K562 (cell line): ENCODE measurements at regions not wholly inside any gene's neighbourhood (a gene's known extent, or its start where the extent isn't known, plus 50 kb on each side); places are given as distances from the start of the nearest gene placed in this dataset.

ENCODE experiments used
- ATAC-seq: fragments of 200-7000 bp; cut with Tn5 transposase; 3 replicates; pipeline ENCODE4 v1.9.1; 2020; ENCODE audit warnings: moderate library complexity
- BruUV-seq: library from RNA; stranded (reverse); fragments of 400-500 nt; replicated peaks from 2 replicates; lab custom pipeline; 2021; lab: Mats Ljungman, UMichigan
- CTCF ChIA-PET: fragments of 300-600 bp; formaldehyde crosslinking; extraction: SDS; loops from one replicate; lab custom pipeline; 2021; ENCODE audit warnings: low intra/inter-chr PET ratio; lab: Yijun Ruan, JAX
- POLR2A ChIA-PET: fragments of 300-600, 350-650 bp; sonication (Branson Sonifier 250); formaldehyde crosslinking; extraction: SDS; loops from one replicate; lab custom pipeline; 2021; ENCODE audit warnings: antibody characterized with exemption, inconsistent platforms; lab: Yijun Ruan, JAX
- DNase-seq, 4 experiments: peaks; one replicate each; pipeline versions ENCODE4 v3.0.0 to v3.0.0-alpha.2; 2011 to 2018; ENCODE audit warnings: low spot score in 3 of 4, mixed read lengths in 3 of 4; ENCODE audit errors: extremely low read depth in 1 of 4
- FAIRE-seq: peaks from 2 replicates; lab custom pipeline; 2011; peaks lifted over from hg19 to GRCh38; lab: Jason Lieb, UNC
- H2AFZ ChIP-seq: 2 replicates; pipeline ENCODE4 v1.6.0; 2011; ENCODE audit warnings: low read depth, low read length, control low read depth, inconsistent platforms
- H3K27ac ChIP-seq: fragments of 200-600 bp; 3 replicates; pipeline ENCODE4 v1.8.0; 2011; ENCODE audit warnings: low read depth, mild to moderate bottlenecking, control low read depth, inconsistent platforms, low read length, moderate library complexity, mixed read lengths; ENCODE audit errors: extremely low read depth
- H3K27me3 ChIP-seq, 2 experiments: fragments of 300-600 bp in 1 of 2; 2 replicates in 1 of 2; 3 replicates in 1 of 2; pipeline versions ENCODE4 v1.6.0 to v1.8.0; 2011; ENCODE audit warnings: inconsistent platforms in 2 of 2, low read length in 2 of 2, mild to moderate bottlenecking in 1 of 2, mixed read lengths in 1 of 2, moderate library complexity in 1 of 2; ENCODE audit not compliant: control insufficient read depth in 2 of 2, insufficient read depth in 2 of 2
- H3K36me3 ChIP-seq: fragments of 300-600 bp; 3 replicates; pipeline ENCODE4 v1.8.0; 2011; ENCODE audit warnings: mild to moderate bottlenecking, low read length, inconsistent platforms; ENCODE audit not compliant: control insufficient read depth, insufficient read depth
- H3K4me1 ChIP-seq, 2 experiments: fragments of 200-600 bp in 1 of 2; replicated peaks in 1 of 2; 2 replicates in 1 of 2; 3 replicates in 1 of 2; pipeline versions ENCODE4 v1.5.1 to v1.8.0; 2011; ENCODE audit warnings: inconsistent platforms in 2 of 2, low read length in 2 of 2, mild to moderate bottlenecking in 1 of 2, mixed read lengths in 1 of 2, moderate library complexity in 1 of 2; ENCODE audit not compliant: control insufficient read depth in 2 of 2, insufficient read depth in 2 of 2
- H3K4me2 ChIP-seq: 2 replicates; pipeline ENCODE4 v1.6.1; 2011; ENCODE audit warnings: low read length, control low read depth, inconsistent platforms, mixed read lengths; ENCODE audit not compliant: insufficient read depth
- H3K4me3 ChIP-seq: fragments of 200-600 bp; sonication (generic), shearing (Covaris generic); 2 replicates; pipeline ENCODE4 v1.5.1; 2016; ENCODE audit warnings: control low read depth, inconsistent platforms
- H3K79me2 ChIP-seq: fragments of 200-600 bp; 3 replicates; pipeline ENCODE4 v1.8.0; 2011; ENCODE audit warnings: low read length, inconsistent platforms; ENCODE audit not compliant: control insufficient read depth, insufficient read depth
- H3K9ac ChIP-seq, 2 experiments: 2 replicates each; pipeline versions ENCODE4 v1.6.0 to v1.6.1; 2011; ENCODE audit warnings: low read depth in 2 of 2, low read length in 2 of 2, control low read depth in 1 of 2, inconsistent platforms in 1 of 2, mild to moderate bottlenecking in 1 of 2, mixed read lengths in 1 of 2; ENCODE audit not compliant: insufficient read depth in 1 of 2
- H3K9me1 ChIP-seq: one replicate; pipeline ENCODE4 v1.6.0; 2011; ENCODE audit warnings: inconsistent platforms, mild to moderate bottlenecking, low read length, moderate library complexity; ENCODE audit not compliant: control insufficient read depth, insufficient read depth
- H3K9me3 ChIP-seq: replicated peaks from 2 replicates; pipeline ENCODE4 v1.5.1; 2011; ENCODE audit warnings: low read depth, low read length, inconsistent platforms; ENCODE audit not compliant: control insufficient read depth, insufficient read depth
- H4K20me1 ChIP-seq: replicated peaks from 2 replicates; pipeline ENCODE4 v1.6.1; 2011; ENCODE audit warnings: low read length, inconsistent platforms, mixed read lengths; ENCODE audit not compliant: control insufficient read depth, insufficient read depth
- LARP7 ChIP-seq: fragments of 450-650 bp; IDR thresholded peaks from 2 replicates; pipeline ENCODE4 v1.6.1; 2016
- MEF2D ChIP-seq: conservative IDR thresholded peaks from 2 replicates; pipeline ENCODE4 v1.6.1; 2016; ENCODE audit warnings: low read depth, missing genetic modification characterization, missing compliant biosample characterization
- MEIS2 ChIP-seq: fragments of 450-650 bp; IDR thresholded peaks from 2 replicates; pipeline ENCODE4 v1.6.1; 2014; ENCODE audit warnings: mild to moderate bottlenecking; ENCODE audit not compliant: partially characterized antibody
- NEUROD1 ChIP-seq: fragments of 150-350 bp; IDR thresholded peaks from 2 replicates; pipeline ENCODE4 v1.6.1; 2014; ENCODE audit warnings: borderline replicate concordance, low read length, low read depth; ENCODE audit not compliant: partially characterized antibody
- NFXL1 ChIP-seq: fragments of 450-650 bp; formaldehyde crosslinking; IDR thresholded peaks from 2 replicates; pipeline ENCODE4 v1.4.0; 2021; ENCODE audit warnings: mild to moderate bottlenecking
- ZNF408 ChIP-seq: fragments of 250-450 bp; sonication (Bioruptor Pico); IDR thresholded peaks from 2 replicates; pipeline ENCODE4 v1.4.0; 2020; ENCODE audit warnings: low read depth, mild to moderate bottlenecking, moderate library complexity
- WGBS: fragments of 100-300 bp; shearing (Covaris generic); methylation state at CpG from one replicate; pipeline ENCODE4 v1.1.6; 2016; ENCODE audit warnings: low coverage, mixed read lengths; ENCODE audit not compliant: insufficient coverage; ENCODE audit errors: missing lambda C conversion rate; 5-methylcytosine and 5-hydroxymethylcytosine counted together
- in situ Hi-C: fragments of 300-500 bp; cut with MboI; formaldehyde crosslinking; loops from 4 replicates; pipeline ENCODE4 v1.15.0; 2018; ENCODE audit warnings: inconsistent platforms, mixed read lengths
- intact Hi-C: fragments of 100-400 bp; cut with micrococcal nuclease; formaldehyde crosslinking; loops from 2 replicates; pipeline ENCODE4 v1.14.2; 2022
- TF ChIP-seq, protein P1 (sequence below): sonication (generic); formaldehyde crosslinking; IDR thresholded peaks from 2 replicates; pipeline ENCODE4 v1.8.0; 2022; ENCODE audit warnings: missing genetic modification reagents, mild to moderate bottlenecking, borderline replicate concordance
- TF ChIP-seq, protein P2 (sequence below): fragments of 250-450 bp; sonication (Bioruptor Pico); IDR thresholded peaks from 2 replicates; pipeline ENCODE4 v1.8.0; 2021; ENCODE audit warnings: moderate library complexity, mild to moderate bottlenecking, inconsistent platforms
- TF ChIP-seq, protein P3 (sequence below): fragments of 250-450 bp; sonication (Bioruptor Pico); IDR thresholded peaks from 2 replicates; pipeline ENCODE4 v1.4.0; 2020; ENCODE audit warnings: mild to moderate bottlenecking
- TF ChIP-seq, protein P4 (sequence below): fragments of 250-450 bp; sonication (Bioruptor Pico); IDR thresholded peaks from 2 replicates; pipeline ENCODE4 v1.4.0; 2020

DNA sequence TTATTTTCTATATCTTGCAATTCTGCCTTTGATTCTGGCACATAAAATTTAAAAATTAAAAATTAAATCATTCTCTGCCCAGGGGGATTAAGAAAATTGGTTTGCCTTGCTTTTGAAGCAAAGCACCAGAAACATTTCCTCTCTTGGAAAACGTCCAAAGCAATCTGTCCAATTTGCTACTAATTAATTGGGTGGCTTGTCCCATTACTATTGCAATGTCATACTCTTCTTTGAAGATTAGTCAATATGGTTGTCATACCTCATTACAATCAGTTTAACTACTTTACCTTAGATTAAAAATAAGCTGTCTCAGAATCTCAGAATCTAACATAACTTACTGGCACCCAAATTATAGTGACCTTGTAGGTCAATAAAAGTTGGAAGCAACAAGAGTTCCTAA is 208.8 kb downstream of the TMA16 start:
- WGBS, result 0% methylated on average over 1 of the region's 1 CpG

DNA sequence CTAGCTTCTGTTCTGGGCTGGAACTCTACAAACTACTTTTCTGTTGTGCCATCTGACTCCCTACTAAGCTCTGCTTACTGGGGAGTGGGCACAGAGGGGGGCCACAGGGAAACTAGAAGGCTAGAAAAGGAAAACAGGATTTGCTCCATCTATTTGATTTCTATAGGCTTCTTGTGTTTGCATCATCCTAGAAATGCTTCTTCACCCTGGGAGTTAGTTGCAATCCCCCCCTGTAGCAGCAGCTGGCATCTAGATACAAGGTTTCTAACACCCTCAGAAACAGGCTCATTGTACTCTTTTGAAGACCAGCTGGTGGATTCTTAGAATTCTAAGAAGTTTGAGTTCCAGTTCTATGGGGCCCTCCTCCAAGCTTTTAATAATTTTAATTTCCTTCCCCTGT is 213.4 kb downstream of the TMA16 start:
- ChIA-PET CTCF (no interaction called here), POLR2A (no interaction called here)
- H3K9ac ChIP-seq, result no peak overlapping the region
- no peaks in the 10 kb centered on the region for H3K79me2 ChIP-seq
- BruUV-seq, result no TSS peak
- no peak overlapping the region for H3K4me3 ChIP-seq
- DNase-seq (no peak), FAIRE-seq (no peak), ATAC-seq (no peak)
- H3K9me3 ChIP-seq, result no peaks in the 10 kb centered on the region
- in situ Hi-C loops, result no loop called here
- intact Hi-C loops, result no loop called here
- H4K20me1 ChIP-seq, result no peaks in the 10 kb centered on the region
- no peak overlapping the region for H2AFZ ChIP-seq
- no peak overlapping the region for H3K27ac ChIP-seq
- no peaks in the 10 kb centered on the region for H3K36me3 ChIP-seq
- H3K9me1 ChIP-seq, result no peaks in the 10 kb centered on the region
- no peaks in the 10 kb centered on the region for H3K4me1 ChIP-seq
- H3K27me3 ChIP-seq, result no peaks in the 10 kb centered on the region
- no peak overlapping the region for H3K4me2 ChIP-seq
- TF ChIP-seq NEUROD1, result no peak
- TF ChIP-seq ZNF408 (CRISPR knock-in tag), result no peak
- TF ChIP-seq, protein P1, sequence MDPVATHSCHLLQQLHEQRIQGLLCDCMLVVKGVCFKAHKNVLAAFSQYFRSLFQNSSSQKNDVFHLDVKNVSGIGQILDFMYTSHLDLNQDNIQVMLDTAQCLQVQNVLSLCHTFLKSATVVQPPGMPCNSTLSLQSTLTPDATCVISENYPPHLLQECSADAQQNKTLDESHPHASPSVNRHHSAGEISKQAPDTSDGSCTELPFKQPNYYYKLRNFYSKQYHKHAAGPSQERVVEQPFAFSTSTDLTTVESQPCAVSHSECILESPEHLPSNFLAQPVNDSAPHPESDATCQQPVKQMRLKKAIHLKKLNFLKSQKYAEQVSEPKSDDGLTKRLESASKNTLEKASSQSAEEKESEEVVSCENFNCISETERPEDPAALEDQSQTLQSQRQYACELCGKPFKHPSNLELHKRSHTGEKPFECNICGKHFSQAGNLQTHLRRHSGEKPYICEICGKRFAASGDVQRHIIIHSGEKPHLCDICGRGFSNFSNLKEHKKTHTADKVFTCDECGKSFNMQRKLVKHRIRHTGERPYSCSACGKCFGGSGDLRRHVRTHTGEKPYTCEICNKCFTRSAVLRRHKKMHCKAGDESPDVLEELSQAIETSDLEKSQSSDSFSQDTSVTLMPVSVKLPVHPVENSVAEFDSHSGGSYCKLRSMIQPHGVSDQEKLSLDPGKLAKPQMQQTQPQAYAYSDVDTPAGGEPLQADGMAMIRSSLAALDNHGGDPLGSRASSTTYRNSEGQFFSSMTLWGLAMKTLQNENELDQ, result no peak
- TF ChIP-seq, protein P2, sequence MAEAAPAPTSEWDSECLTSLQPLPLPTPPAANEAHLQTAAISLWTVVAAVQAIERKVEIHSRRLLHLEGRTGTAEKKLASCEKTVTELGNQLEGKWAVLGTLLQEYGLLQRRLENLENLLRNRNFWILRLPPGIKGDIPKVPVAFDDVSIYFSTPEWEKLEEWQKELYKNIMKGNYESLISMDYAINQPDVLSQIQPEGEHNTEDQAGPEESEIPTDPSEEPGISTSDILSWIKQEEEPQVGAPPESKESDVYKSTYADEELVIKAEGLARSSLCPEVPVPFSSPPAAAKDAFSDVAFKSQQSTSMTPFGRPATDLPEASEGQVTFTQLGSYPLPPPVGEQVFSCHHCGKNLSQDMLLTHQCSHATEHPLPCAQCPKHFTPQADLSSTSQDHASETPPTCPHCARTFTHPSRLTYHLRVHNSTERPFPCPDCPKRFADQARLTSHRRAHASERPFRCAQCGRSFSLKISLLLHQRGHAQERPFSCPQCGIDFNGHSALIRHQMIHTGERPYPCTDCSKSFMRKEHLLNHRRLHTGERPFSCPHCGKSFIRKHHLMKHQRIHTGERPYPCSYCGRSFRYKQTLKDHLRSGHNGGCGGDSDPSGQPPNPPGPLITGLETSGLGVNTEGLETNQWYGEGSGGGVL (CRISPR knock-in tag), result no peak
- no peak for TF ChIP-seq MEIS2
- TF ChIP-seq, protein P3, sequence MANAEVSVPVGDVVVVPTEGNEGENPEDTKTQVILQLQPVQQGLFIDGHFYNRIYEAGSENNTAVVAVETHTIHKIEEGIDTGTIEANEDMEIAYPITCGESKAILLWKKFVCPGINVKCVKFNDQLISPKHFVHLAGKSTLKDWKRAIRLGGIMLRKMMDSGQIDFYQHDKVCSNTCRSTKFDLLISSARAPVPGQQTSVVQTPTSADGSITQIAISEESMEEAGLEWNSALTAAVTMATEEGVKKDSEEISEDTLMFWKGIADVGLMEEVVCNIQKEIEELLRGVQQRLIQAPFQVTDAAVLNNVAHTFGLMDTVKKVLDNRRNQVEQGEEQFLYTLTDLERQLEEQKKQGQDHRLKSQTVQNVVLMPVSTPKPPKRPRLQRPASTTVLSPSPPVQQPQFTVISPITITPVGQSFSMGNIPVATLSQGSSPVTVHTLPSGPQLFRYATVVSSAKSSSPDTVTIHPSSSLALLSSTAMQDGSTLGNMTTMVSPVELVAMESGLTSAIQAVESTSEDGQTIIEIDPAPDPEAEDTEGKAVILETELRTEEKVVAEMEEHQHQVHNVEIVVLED (CRISPR knock-in tag), result no peak

More for the DNA sequence above, 208.8 kb downstream of the TMA16 start:
- Histone ChIP-seq H3K36me3 (no peaks in the 10 kb centered on the region), H3K9ac (no peak overlapping the region), H3K9me3 (no peaks in the 10 kb centered on the region), H4K20me1 (no peaks in the 10 kb centered on the region), H3K4me3 (no peak overlapping the region), H3K9me1 (no peaks in the 10 kb centered on the region), H3K4me1 (no peaks in the 10 kb centered on the region), H3K4me2 (no peak overlapping the region), H3K79me2 (no peaks in the 10 kb centered on the region)
- no peak for ATAC-seq
- ChIA-PET CTCF (no interaction called here), POLR2A (no interaction called here)
- in situ Hi-C loops, result no loop called here
- no peak for FAIRE-seq
- intact Hi-C loops, result no loop called here
- BruUV-seq, result no TSS peak
- TF ChIP-seq, protein P4, sequence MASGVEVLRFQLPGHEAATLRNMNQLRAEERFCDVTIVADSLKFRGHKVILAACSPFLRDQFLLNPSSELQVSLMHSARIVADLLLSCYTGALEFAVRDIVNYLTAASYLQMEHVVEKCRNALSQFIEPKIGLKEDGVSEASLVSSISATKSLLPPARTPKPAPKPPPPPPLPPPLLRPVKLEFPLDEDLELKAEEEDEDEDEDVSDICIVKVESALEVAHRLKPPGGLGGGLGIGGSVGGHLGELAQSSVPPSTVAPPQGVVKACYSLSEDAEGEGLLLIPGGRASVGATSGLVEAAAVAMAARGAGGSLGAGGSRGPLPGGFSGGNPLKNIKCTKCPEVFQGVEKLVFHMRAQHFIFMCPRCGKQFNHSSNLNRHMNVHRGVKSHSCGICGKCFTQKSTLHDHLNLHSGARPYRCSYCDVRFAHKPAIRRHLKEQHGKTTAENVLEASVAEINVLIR (CRISPR knock-in tag), result no peak
- TF ChIP-seq NFXL1 (CRISPR knock-in tag), result no peak
- TF ChIP-seq MEF2D, result no peak
- no peak for TF ChIP-seq LARP7
- TF ChIP-seq, all 486 proteins: peak for 0
- DNase-seq, result no peak
- H2AFZ ChIP-seq, result no peak overlapping the region
- no peak overlapping the region for H3K27ac ChIP-seq
- H3K27me3 ChIP-seq, result no peaks in the 10 kb centered on the region
